A549 (cell line): ENCODE measurements at regions not wholly inside any gene's neighbourhood (a gene's known extent, or its start where the extent isn't known, plus 50 kb on each side); places are given as distances from the start of the nearest gene placed in this dataset.
A peak's percentile ranks its signal among the peaks of the same experiment; 100 is the strongest.

ENCODE experiments used
- ATAC-seq, 2 experiments: fragments of 200-7000 bp in 1 of 2; fragments of >200 bp in 1 of 2; cut with Nextera tagmentation in 1 of 2; cut with Tn5 transposase in 1 of 2; 3 replicates each; pipeline versions ENCODE4 v1.8.0 to v1.9.1; 2018 to 2020; ENCODE audit warnings: mild to moderate bottlenecking in 1 of 2, moderate library complexity in 1 of 2
- CTCF ChIA-PET: fragments of 300-600 bp; sonication (Branson Sonifier 250); formaldehyde crosslinking; extraction: SDS; loops from one replicate; lab custom pipeline; 2021; ENCODE audit warnings: antibody characterized with exemption, inconsistent platforms; lab: Yijun Ruan, JAX
- POLR2A ChIA-PET: fragments of 350-600 bp; formaldehyde crosslinking; extraction: SDS; loops from one replicate; lab custom pipeline; 2021; ENCODE audit warnings: antibody characterized with exemption, inconsistent platforms; lab: Yijun Ruan, JAX
- DNase-seq, 2 experiments: peaks; one replicate each; pipeline versions ENCODE4 v3.0.0 to v3.0.0-alpha.2; 2011 to 2016; ENCODE audit warnings: low read depth in 1 of 2, low spot score in 1 of 2
- FAIRE-seq: peaks from 2 replicates; lab custom pipeline; 2011; peaks lifted over from hg19 to GRCh38; lab: Jason Lieb, UNC
- H3K27ac ChIP-seq, 2 experiments: fragments of >200 bp; sonication (Bioruptor Twin); formaldehyde crosslinking; 3 replicates each; pipeline ENCODE4 v1.5.1; 2016 to 2017
- H3K4me1 ChIP-seq: fragments of >200 bp; sonication (Bioruptor Twin); formaldehyde crosslinking; 3 replicates; pipeline ENCODE4 v1.6.1; 2016
- H3K4me2 ChIP-seq: fragments of >200 bp; sonication (Bioruptor Twin); formaldehyde crosslinking; 3 replicates; pipeline ENCODE4 v1.6.1; 2016
- H3K4me3 ChIP-seq: fragments of >200 bp; sonication (Bioruptor Twin); formaldehyde crosslinking; 3 replicates; pipeline ENCODE4 v1.5.1; 2016
- H3K9me3 ChIP-seq: fragments of >200 bp; sonication (Bioruptor Twin); formaldehyde crosslinking; 3 replicates; pipeline ENCODE4 v1.6.1; 2016
- BHLHE40 ChIP-seq: IDR thresholded peaks from 2 replicates; pipeline ENCODE4 v1.6.1; 2012; ENCODE audit warnings: low read depth, low read length, inconsistent platforms
- CBX2 ChIP-seq: fragments of 200-600 bp; sonication (generic); IDR thresholded peaks from 2 replicates; pipeline ENCODE4 v1.6.1; 2016; ENCODE audit warnings: low read depth, mild to moderate bottlenecking, borderline replicate concordance
- CHD4 ChIP-seq: fragments of 200-600 bp; sonication (generic); IDR thresholded peaks from 2 replicates; pipeline ENCODE4 v1.6.1; 2016; ENCODE audit warnings: antibody characterized with exemption, mild to moderate bottlenecking, borderline replicate concordance
- EHF ChIP-seq: fragments of 250-450 bp; sonication (Bioruptor Pico); IDR thresholded peaks from 2 replicates; pipeline ENCODE4 v1.5.0; 2020; ENCODE audit warnings: mild to moderate bottlenecking
- HOXA7 ChIP-seq: fragments of 250-450 bp; sonication (Bioruptor Pico); IDR thresholded peaks from 2 replicates; pipeline ENCODE4 v1.5.0; 2020; ENCODE audit warnings: mild to moderate bottlenecking, moderate library complexity
- HOXB5 ChIP-seq: fragments of 250-450 bp; sonication (Bioruptor Pico); IDR thresholded peaks from 2 replicates; pipeline ENCODE4 v1.5.0; 2020; ENCODE audit warnings: mild to moderate bottlenecking, moderate library complexity
- KDM1A ChIP-seq: fragments of 200-600 bp; sonication (generic); IDR thresholded peaks from 2 replicates; pipeline ENCODE4 v1.6.1; 2016; ENCODE audit warnings: low read depth, mild to moderate bottlenecking
- KDM5A ChIP-seq: fragments of 200-600 bp; sonication (generic); IDR thresholded peaks from 2 replicates; pipeline ENCODE4 v1.6.1; 2016; ENCODE audit warnings: antibody characterized with exemption, mild to moderate bottlenecking
- RAD21 ChIP-seq, 2 experiments: fragments of >200 bp in 1 of 2; sonication (Bioruptor Twin) in 1 of 2; formaldehyde crosslinking in 1 of 2; IDR thresholded peaks in 1 of 2; conservative IDR thresholded peaks in 1 of 2; 2 replicates in 1 of 2; 3 replicates in 1 of 2; pipeline ENCODE4 v1.6.1; 2012 to 2018; ENCODE audit warnings: inconsistent platforms in 1 of 2
- RCOR1 ChIP-seq: fragments of 150-350 bp; IDR thresholded peaks from 2 replicates; pipeline ENCODE4 v1.6.1; 2014; ENCODE audit warnings: antibody characterized with exemption, low read length, low read depth
- REST ChIP-seq: fragments of 200-600 bp; sonication (generic); IDR thresholded peaks from 2 replicates; pipeline ENCODE4 v1.6.1; 2016; ENCODE audit warnings: antibody characterized with exemption, mild to moderate bottlenecking, moderate library complexity
- ZNF302 ChIP-seq: fragments of 250-450 bp; sonication (Bioruptor Pico); IDR thresholded peaks from 2 replicates; pipeline ENCODE4 v1.9.0; 2021; ENCODE audit warnings: inconsistent platforms, mild to moderate bottlenecking, moderate library complexity
- ZSCAN20 ChIP-seq: fragments of 250-450 bp; sonication (Bioruptor Pico); IDR thresholded peaks from 2 replicates; pipeline ENCODE4 v1.8.0; 2022; ENCODE audit warnings: mild to moderate bottlenecking, moderate library complexity
- WGBS: methylation state at CpG from one replicate; pipeline ENCODE4 v1.1.6; 2017; ENCODE audit errors: missing lambda C conversion rate; 5-methylcytosine and 5-hydroxymethylcytosine counted together
- TF ChIP-seq, protein P1 (sequence below): IDR thresholded peaks from 2 replicates; pipeline ENCODE4 v1.6.1; 2012
- TF ChIP-seq, protein P2 (sequence below): IDR thresholded peaks from 2 replicates; pipeline ENCODE4 v1.6.1; 2012
- TF ChIP-seq, protein P3 (sequence below): fragments of 250-450 bp; sonication (Bioruptor Pico); IDR thresholded peaks from 2 replicates; pipeline ENCODE4 v1.5.0; 2020; ENCODE audit warnings: low read depth, mild to moderate bottlenecking, moderate library complexity
- TF ChIP-seq, protein P4 (sequence below): fragments of 450-650 bp; IDR thresholded peaks from 2 replicates; pipeline ENCODE4 v1.6.1; 2014; ENCODE audit warnings: antibody characterized with exemption

- H3K4me1 ChIP-seq = peaks cover 11% of the 10 kb centered on the region
- TF ChIP-seq KDM1A (no peak), CBX2 (no peak), HOXB5 (CRISPR knock-in tag) (no peak), EHF (CRISPR knock-in tag) (no peak), RAD21 (conservative IDR thresholded peaks at IDR 0.05 in 1 of 2, IDR thresholded peaks at IDR 0.05 in 1 of 2) (no peak), KDM5A (no peak)
- TF ChIP-seq, protein P1, sequence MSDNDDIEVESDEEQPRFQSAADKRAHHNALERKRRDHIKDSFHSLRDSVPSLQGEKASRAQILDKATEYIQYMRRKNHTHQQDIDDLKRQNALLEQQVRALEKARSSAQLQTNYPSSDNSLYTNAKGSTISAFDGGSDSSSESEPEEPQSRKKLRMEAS = no peak
- TF ChIP-seq, protein P2, sequence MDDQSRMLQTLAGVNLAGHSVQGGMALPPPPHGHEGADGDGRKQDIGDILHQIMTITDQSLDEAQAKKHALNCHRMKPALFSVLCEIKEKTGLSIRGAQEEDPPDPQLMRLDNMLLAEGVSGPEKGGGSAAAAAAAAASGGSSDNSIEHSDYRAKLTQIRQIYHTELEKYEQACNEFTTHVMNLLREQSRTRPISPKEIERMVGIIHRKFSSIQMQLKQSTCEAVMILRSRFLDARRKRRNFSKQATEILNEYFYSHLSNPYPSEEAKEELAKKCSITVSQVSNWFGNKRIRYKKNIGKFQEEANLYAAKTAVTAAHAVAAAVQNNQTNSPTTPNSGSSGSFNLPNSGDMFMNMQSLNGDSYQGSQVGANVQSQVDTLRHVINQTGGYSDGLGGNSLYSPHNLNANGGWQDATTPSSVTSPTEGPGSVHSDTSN = no peak
- TF ChIP-seq, protein P3, sequence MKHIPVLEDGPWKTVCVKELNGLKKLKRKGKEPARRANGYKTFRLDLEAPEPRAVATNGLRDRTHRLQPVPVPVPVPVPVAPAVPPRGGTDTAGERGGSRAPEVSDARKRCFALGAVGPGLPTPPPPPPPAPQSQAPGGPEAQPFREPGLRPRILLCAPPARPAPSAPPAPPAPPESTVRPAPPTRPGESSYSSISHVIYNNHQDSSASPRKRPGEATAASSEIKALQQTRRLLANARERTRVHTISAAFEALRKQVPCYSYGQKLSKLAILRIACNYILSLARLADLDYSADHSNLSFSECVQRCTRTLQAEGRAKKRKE (CRISPR knock-in tag) = no peak
- TF ChIP-seq, protein P4, sequence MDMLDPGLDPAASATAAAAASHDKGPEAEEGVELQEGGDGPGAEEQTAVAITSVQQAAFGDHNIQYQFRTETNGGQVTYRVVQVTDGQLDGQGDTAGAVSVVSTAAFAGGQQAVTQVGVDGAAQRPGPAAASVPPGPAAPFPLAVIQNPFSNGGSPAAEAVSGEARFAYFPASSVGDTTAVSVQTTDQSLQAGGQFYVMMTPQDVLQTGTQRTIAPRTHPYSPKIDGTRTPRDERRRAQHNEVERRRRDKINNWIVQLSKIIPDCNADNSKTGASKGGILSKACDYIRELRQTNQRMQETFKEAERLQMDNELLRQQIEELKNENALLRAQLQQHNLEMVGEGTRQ = no peak
- H3K27ac ChIP-seq = no peak overlapping the region
- ChIA-PET POLR2A (no interaction called here), CTCF (interaction anchor here (0.8 to 3.6 kb wide), 3 partner anchors 61 to 168 kb away, joined by 3 to 15 read pairs (median 4); no protein-coding TSS in a partner anchor)
- ATAC-seq = no peak
- FAIRE-seq = no peak
- no peaks in the 10 kb centered on the region for H3K9me3 ChIP-seq
- H3K4me2 ChIP-seq = no peak overlapping the region
- no peak for DNase-seq
- no peak overlapping the region for H3K4me3 ChIP-seq
- 87% methylated on average over 5 of the region's 5 CpGs for WGBS
These were observed 57.4 kb upstream of the JAK2 start for GRCh38 chr9:4927701-4928100.

DNA sequence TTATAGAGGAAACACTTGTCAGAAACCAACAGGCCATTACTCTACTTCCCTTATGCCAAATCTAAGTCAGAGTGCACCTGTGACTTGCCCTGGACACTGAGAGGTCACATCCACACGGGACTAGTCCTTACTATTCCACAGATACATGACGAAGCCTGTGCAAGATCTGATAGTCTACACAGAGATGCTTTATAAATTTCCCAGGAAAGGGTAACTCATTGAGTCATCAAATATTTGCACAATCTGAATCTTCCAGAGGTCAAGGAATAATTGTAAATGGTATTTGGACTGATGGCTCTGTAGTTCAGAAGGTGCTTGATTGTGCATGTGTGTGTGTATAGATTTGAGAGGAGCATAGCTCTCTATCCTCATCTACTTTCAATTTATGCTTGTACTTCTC is 55.2 kb upstream of the JAK2 start:
- peaks cover 11% of the 10 kb centered on the region for H3K4me1 ChIP-seq
- FAIRE-seq = no peak
- CTCF ChIA-PET = interaction anchor here (3.6 kb wide), 1 partner anchor 168 kb away, joined by 15 read pairs; no protein-coding TSS in a partner anchor

More for the DNA sequence above, 55.2 kb upstream of the JAK2 start:
- TF ChIP-seq KDM1A (no peak), CBX2 (no peak), RCOR1 (no peak), HOXA7 (CRISPR knock-in tag) (no peak), ZNF302 (CRISPR knock-in tag) (no peak), BHLHE40 (no peak), CHD4 (no peak), ZSCAN20 (no peak), REST (no peak)
- TF ChIP-seq, all 56 proteins: peak for 0
- no peak overlapping the region for H3K4me3 ChIP-seq
- H3K9me3 ChIP-seq = no peaks in the 10 kb centered on the region
- no peak for DNase-seq
- peak overlapping the region; percentile 14; the same call in 2 of the 3 replicates for H3K4me2 ChIP-seq
- H3K27ac ChIP-seq = no peak overlapping the region
- POLR2A ChIA-PET = no interaction called here
- WGBS = 23% methylated on average over 2 of the region's 2 CpGs
- peak; percentile 34 to 44; a peak in 4 of 6 replicates for ATAC-seq
